RWPE2 (cell line): ENCODE measurements at regions not wholly inside any gene's neighbourhood (a gene's known extent, or its start where the extent isn't known, plus 50 kb on each side); places are given as distances from the start of the nearest gene placed in this dataset.

ENCODE experiments used
- ATAC-seq: fragments of 200-7000 bp; cut with Tn5 transposase; 3 replicates; pipeline ENCODE4 v1.9.1; 2021; ENCODE audit warnings: low read depth
- DNase-seq: peaks from one replicate; pipeline ENCODE4 v3.0.0-alpha.2; 2020; ENCODE audit warnings: low spot score
- H3K27ac ChIP-seq: fragments of 450-650 bp; 2 replicates; pipeline ENCODE4 v1.5.1; 2017; ENCODE audit warnings: mild to moderate bottlenecking; ENCODE audit not compliant: poor library complexity, severe bottlenecking
- H3K27me3 ChIP-seq: fragments of 250-450 bp; sonication (Bioruptor Pico); 2 replicates; pipeline ENCODE4 v1.5.1; 2021; ENCODE audit warnings: mild to moderate bottlenecking, moderate library complexity; ENCODE audit not compliant: insufficient read depth, poor library complexity, severe bottlenecking
- H3K36me3 ChIP-seq: fragments of 250-450 bp; sonication (Bioruptor Pico); 2 replicates; pipeline ENCODE4 v1.5.1; 2020; ENCODE audit warnings: low read depth, mild to moderate bottlenecking, moderate library complexity
- H3K4me1 ChIP-seq: fragments of 250-450 bp; sonication (Bioruptor Pico); 2 replicates; pipeline ENCODE4 v1.5.1; 2021; ENCODE audit warnings: mild to moderate bottlenecking, moderate library complexity; ENCODE audit not compliant: insufficient read depth, poor library complexity, severe bottlenecking
- H3K4me3 ChIP-seq: fragments of 250-450 bp; sonication (Bioruptor Pico); 2 replicates; pipeline ENCODE4 v1.5.1; 2021; ENCODE audit warnings: mild to moderate bottlenecking, moderate library complexity; ENCODE audit not compliant: severe bottlenecking
- H3K9me3 ChIP-seq: fragments of 250-450 bp; sonication (Bioruptor Pico); 2 replicates; pipeline ENCODE4 v1.5.1; 2021; ENCODE audit warnings: mild to moderate bottlenecking, moderate library complexity; ENCODE audit not compliant: severe bottlenecking
- TF ChIP-seq, protein P1 (sequence below): fragments of 450-650 bp; IDR thresholded peaks from one replicate; pipeline ENCODE4 v1.5.1; 2017; ENCODE audit warnings: mild to moderate bottlenecking, moderate library complexity; ENCODE audit not compliant: poor library complexity, severe bottlenecking

DNA sequence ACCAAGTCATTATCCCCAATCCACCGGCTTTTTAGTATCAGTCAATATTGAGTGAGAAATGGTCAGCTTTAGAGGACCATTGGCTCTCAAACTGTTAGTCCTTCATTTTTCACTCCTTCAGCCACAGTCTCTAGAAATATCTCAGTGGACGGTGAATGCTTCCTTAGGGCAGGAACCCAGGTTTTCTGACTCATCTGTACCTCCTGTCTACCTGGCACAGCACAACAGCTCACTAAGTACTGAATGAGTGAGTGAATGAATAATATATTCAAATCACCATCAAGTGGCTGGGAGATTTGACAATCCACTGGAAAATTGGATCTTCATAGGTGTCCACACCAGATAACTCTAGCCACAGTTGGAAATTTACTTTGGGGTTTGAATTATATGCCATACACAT, 609.5 kb upstream of the CLINT1 start:
- no peaks in the 10 kb centered on the region for H3K9me3 ChIP-seq
- no peak overlapping the region for H3K4me3 ChIP-seq
- no peaks in the 10 kb centered on the region for H3K36me3 ChIP-seq
- H3K27me3 ChIP-seq, result no peaks in the 10 kb centered on the region
- peaks cover 14% of the 10 kb centered on the region for H3K4me1 ChIP-seq
- H3K27ac ChIP-seq, result no peak overlapping the region
- TF ChIP-seq, protein P1, sequence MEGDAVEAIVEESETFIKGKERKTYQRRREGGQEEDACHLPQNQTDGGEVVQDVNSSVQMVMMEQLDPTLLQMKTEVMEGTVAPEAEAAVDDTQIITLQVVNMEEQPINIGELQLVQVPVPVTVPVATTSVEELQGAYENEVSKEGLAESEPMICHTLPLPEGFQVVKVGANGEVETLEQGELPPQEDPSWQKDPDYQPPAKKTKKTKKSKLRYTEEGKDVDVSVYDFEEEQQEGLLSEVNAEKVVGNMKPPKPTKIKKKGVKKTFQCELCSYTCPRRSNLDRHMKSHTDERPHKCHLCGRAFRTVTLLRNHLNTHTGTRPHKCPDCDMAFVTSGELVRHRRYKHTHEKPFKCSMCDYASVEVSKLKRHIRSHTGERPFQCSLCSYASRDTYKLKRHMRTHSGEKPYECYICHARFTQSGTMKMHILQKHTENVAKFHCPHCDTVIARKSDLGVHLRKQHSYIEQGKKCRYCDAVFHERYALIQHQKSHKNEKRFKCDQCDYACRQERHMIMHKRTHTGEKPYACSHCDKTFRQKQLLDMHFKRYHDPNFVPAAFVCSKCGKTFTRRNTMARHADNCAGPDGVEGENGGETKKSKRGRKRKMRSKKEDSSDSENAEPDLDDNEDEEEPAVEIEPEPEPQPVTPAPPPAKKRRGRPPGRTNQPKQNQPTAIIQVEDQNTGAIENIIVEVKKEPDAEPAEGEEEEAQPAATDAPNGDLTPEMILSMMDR, result no peak
- ATAC-seq (peak; percentile 79), DNase-seq (no peak)

GRCh38 chr5:158466191-158466590, 607.2 kb upstream of the CLINT1 start:
- Histone ChIP-seq H3K9me3 (no peaks in the 10 kb centered on the region), H3K27ac (no peak overlapping the region), H3K4me1 (peaks cover 22% of the 10 kb centered on the region), H3K27me3 (no peaks in the 10 kb centered on the region), H3K4me3 (no peak overlapping the region), H3K36me3 (no peaks in the 10 kb centered on the region)
- DNase-seq (no peak), ATAC-seq (no peak)
- TF ChIP-seq, protein P1, result no peak

DNA sequence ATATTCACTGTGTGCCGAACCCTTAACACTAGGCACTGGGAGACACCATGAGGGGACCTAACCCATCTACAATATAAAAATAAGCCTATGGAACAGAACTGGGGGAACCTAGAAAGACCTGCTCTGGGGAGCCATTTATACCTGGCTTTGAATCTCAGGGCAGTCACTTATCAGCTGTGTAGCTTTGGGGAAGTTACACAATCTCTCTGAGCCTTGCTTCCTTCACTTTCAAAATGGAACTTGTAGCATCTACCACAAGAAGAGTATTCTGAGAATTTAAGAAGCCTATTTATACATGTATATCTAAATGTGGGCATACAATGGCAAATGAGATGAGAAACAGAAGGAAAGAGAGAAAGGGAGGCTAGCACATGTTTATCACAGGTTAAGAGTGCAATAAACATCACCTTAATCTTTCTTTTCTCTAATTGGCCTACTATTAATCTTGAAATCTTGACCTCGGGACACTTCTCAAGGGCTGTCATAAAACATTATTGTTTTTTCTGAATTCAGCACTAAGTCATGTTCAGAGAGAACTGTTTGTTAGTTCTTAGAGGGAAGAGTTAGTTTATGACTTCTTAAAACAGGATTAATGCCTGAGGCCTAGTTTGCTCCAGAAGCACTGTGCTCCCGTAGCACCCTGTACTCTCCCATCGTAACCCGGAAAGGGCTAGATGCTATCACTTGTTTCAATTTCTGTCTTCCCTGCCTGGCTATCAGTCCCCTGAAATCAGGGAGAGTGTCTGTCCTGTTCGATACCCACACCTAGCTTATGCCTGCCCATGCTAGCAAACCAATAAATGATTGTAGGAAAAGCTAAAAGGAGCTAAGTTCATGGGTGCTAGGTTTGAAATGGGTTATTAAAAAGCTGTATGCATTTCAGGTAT, 606.4 kb upstream of the CLINT1 start:
- TF ChIP-seq, protein P1, result no peak
- H3K9me3 ChIP-seq, result no peaks in the 10 kb centered on the region
- no peaks in the 10 kb centered on the region for H3K36me3 ChIP-seq
- peaks cover 22% of the 10 kb centered on the region for H3K4me1 ChIP-seq
- DNase-seq (no peak), ATAC-seq (no peak)
- no peak overlapping the region for H3K4me3 ChIP-seq
- no peak overlapping the region for H3K27ac ChIP-seq
- no peaks in the 10 kb centered on the region for H3K27me3 ChIP-seq

GRCh38 chr5:158464383-158464782, 605.4 kb upstream of the CLINT1 start:
- H3K27me3 ChIP-seq, result no peaks in the 10 kb centered on the region
- H3K36me3 ChIP-seq, result no peaks in the 10 kb centered on the region
- ATAC-seq (no peak), DNase-seq (no peak)
- TF ChIP-seq, protein P1, result no peak
- peaks cover 22% of the 10 kb centered on the region for H3K4me1 ChIP-seq
- H3K4me3 ChIP-seq, result no peak overlapping the region
- no peaks in the 10 kb centered on the region for H3K9me3 ChIP-seq
- H3K27ac ChIP-seq, result peak overlapping the region; percentile 83

DNA sequence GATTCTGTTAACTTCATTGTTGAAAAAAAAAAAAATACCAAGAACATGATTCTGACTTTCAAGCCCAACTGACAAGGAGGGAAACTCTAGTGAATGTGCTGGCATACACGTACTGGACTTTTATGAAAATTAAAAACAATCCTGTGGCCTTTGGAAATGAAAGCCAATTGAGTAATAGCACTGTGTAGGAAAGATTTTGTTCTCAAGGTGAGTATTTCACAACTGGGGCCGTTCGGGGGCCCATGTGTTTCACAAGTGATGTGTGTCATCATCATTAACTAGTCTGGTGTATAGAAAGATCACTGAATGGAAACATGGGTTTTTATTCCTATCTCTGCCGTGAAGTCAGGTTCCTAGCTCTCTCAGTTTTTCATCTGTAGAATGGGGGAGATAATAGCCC, 605.0 kb upstream of the CLINT1 start:
- Histone ChIP-seq H3K27ac (peak overlapping the region; percentile 83), H3K9me3 (no peaks in the 10 kb centered on the region), H3K36me3 (no peaks in the 10 kb centered on the region), H3K4me1 (peaks cover 22% of the 10 kb centered on the region), H3K4me3 (no peak overlapping the region), H3K27me3 (no peaks in the 10 kb centered on the region)
- DNase-seq (no peak), ATAC-seq (peak; percentile 60)
- TF ChIP-seq, protein P1, result no peak
